Osteoblast (primary cell): ENCODE measurements at regions not wholly inside any gene's neighbourhood (a gene's known extent, or its start where the extent isn't known, plus 50 kb on each side); places are given as distances from the start of the nearest gene placed in this dataset.

Experiments used
- DNase-seq: peaks from one replicate; pipeline ENCODE4 v3.0.0; 2011; ENCODE audit warnings: low spot score, mixed read lengths; ENCODE audit not compliant: insufficient read length; ENCODE audit errors: missing footprints
- H2AFZ ChIP-seq: 2 replicates; pipeline ENCODE4 v1.6.0; 2011; ENCODE audit warnings: mild to moderate bottlenecking, low read length
- H3K27ac ChIP-seq: 2 replicates; pipeline ENCODE4 v1.5.1; 2011; ENCODE audit warnings: mild to moderate bottlenecking, low read depth, low read length, moderate library complexity
- H3K27me3 ChIP-seq: 2 replicates; pipeline ENCODE4 v1.6.0; 2012; ENCODE audit warnings: mild to moderate bottlenecking, control low read depth, inconsistent platforms, low read length, moderate library complexity; ENCODE audit not compliant: insufficient read depth
- H3K36me3 ChIP-seq: 2 replicates; pipeline ENCODE4 v1.5.1; 2011; ENCODE audit warnings: mild to moderate bottlenecking, low read length, control low read depth, moderate library complexity; ENCODE audit not compliant: insufficient read depth
- H3K4me1 ChIP-seq: 2 replicates; pipeline ENCODE4 v1.5.1; 2011; ENCODE audit warnings: mild to moderate bottlenecking, low read length, control low read depth, moderate library complexity; ENCODE audit not compliant: insufficient read depth
- H3K4me2 ChIP-seq: 2 replicates; pipeline ENCODE4 v1.6.0; 2011; ENCODE audit warnings: mild to moderate bottlenecking, low read length; ENCODE audit not compliant: insufficient read depth
- H3K4me3 ChIP-seq: fragments of 200-600 bp; sonication (generic); 3 replicates; pipeline ENCODE4 v1.5.1; 2012; ENCODE audit warnings: mild to moderate bottlenecking, low read length, inconsistent platforms; ENCODE audit not compliant: insufficient read depth
- H3K79me2 ChIP-seq: 2 replicates; pipeline ENCODE4 v1.6.0; 2012; ENCODE audit warnings: mild to moderate bottlenecking, low read length, control low read depth, inconsistent platforms; ENCODE audit not compliant: insufficient read depth
- H3K9me3 ChIP-seq: 2 replicates; pipeline ENCODE4 v1.5.1; 2011; ENCODE audit warnings: low read depth, low read length, control low read depth
- H4K20me1 ChIP-seq: 2 replicates; pipeline ENCODE4 v1.6.0; 2012; ENCODE audit warnings: mild to moderate bottlenecking, low read length, control low read depth; ENCODE audit not compliant: insufficient read depth
- TF ChIP-seq, protein P1 (sequence below): IDR thresholded peaks from 2 replicates; pipeline ENCODE4 v1.5.1; 2011; ENCODE audit warnings: mild to moderate bottlenecking, low read depth, low read length, moderate library complexity; ENCODE audit errors: extremely low read depth

GRCh38 chrX:39318506-39319343, 517.5 kb downstream of the MID1IP1 start:
- H3K27ac ChIP-seq = no peak overlapping the region
- DNase-seq = no peak
- peaks cover 49% of the 10 kb centered on the region for H3K27me3 ChIP-seq
- no peaks in the 10 kb centered on the region for H3K4me1 ChIP-seq
- no peak overlapping the region for H2AFZ ChIP-seq
- H3K4me3 ChIP-seq = no peak overlapping the region
- H3K36me3 ChIP-seq = no peaks in the 10 kb centered on the region
- H4K20me1 ChIP-seq = no peaks in the 10 kb centered on the region
- TF ChIP-seq, protein P1, sequence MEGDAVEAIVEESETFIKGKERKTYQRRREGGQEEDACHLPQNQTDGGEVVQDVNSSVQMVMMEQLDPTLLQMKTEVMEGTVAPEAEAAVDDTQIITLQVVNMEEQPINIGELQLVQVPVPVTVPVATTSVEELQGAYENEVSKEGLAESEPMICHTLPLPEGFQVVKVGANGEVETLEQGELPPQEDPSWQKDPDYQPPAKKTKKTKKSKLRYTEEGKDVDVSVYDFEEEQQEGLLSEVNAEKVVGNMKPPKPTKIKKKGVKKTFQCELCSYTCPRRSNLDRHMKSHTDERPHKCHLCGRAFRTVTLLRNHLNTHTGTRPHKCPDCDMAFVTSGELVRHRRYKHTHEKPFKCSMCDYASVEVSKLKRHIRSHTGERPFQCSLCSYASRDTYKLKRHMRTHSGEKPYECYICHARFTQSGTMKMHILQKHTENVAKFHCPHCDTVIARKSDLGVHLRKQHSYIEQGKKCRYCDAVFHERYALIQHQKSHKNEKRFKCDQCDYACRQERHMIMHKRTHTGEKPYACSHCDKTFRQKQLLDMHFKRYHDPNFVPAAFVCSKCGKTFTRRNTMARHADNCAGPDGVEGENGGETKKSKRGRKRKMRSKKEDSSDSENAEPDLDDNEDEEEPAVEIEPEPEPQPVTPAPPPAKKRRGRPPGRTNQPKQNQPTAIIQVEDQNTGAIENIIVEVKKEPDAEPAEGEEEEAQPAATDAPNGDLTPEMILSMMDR = no peak
- no peaks in the 10 kb centered on the region for H3K9me3 ChIP-seq
- no peak overlapping the region for H3K4me2 ChIP-seq
- no peaks in the 10 kb centered on the region for H3K79me2 ChIP-seq

- Histone ChIP-seq H2AFZ (no peak overlapping the region), H3K9me3 (no peaks in the 10 kb centered on the region), H3K4me2 (no peak overlapping the region), H3K79me2 (no peaks in the 10 kb centered on the region), H4K20me1 (no peaks in the 10 kb centered on the region), H3K4me3 (no peak overlapping the region), H3K4me1 (no peaks in the 10 kb centered on the region), H3K36me3 (no peaks in the 10 kb centered on the region), H3K27me3 (peaks cover 39% of the 10 kb centered on the region), H3K27ac (no peak overlapping the region)
- TF ChIP-seq, protein P1 = no peak
- no peak for DNase-seq
Measured at GRCh38 chrX:39320165-39320564, 518.9 kb downstream of the MID1IP1 start.

GRCh38 chrX:39322496-39322895, 521.2 kb downstream of the MID1IP1 start:
- Histone ChIP-seq H3K27ac (no peak overlapping the region), H3K4me3 (no peak overlapping the region), H3K27me3 (peaks cover 38% of the 10 kb centered on the region), H3K4me1 (no peaks in the 10 kb centered on the region), H4K20me1 (no peaks in the 10 kb centered on the region), H3K36me3 (no peaks in the 10 kb centered on the region), H3K9me3 (no peaks in the 10 kb centered on the region), H3K4me2 (no peak overlapping the region), H3K79me2 (no peaks in the 10 kb centered on the region), H2AFZ (no peak overlapping the region)
- DNase-seq = no peak
- TF ChIP-seq, protein P1 = no peak

DNA sequence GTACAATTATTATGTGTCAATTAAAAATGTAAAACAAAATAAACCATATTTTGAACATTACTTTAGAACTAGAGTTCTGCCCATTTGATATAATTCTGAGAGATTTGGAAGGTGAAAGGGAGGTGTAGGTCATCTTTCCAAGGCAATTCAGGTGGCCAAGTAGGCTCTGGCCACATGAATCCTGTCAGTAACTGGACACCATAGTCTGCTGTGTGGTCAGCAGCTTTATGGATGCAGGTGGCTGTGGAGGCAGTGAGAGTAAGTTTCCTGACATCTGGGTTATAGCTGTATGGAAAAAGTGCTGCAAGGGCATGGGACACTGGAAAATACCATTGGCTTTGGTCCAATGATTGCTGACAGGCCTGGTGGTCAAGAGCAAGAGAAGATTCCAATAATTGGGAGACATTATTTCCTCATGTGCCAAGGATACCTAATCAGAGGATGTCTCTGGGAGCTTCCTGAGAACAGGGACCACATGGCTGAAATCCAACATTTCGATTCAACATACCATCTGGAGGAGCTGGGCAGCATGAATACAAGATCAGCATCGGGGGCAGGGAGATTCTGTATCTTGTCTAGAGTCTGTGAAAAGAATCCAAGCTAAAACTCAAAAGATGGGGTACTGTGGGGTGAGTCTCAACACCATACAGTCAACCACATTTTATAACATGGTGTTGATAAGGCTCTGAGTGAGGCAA, 523.1 kb downstream of the MID1IP1 start:
- Histone ChIP-seq H3K4me3 (no peak overlapping the region), H3K27me3 (peaks cover 47% of the 10 kb centered on the region), H3K79me2 (no peaks in the 10 kb centered on the region), H3K9me3 (no peaks in the 10 kb centered on the region), H3K4me2 (no peak overlapping the region), H3K36me3 (no peaks in the 10 kb centered on the region), H2AFZ (no peak overlapping the region), H3K4me1 (no peaks in the 10 kb centered on the region), H3K27ac (no peak overlapping the region), H4K20me1 (no peaks in the 10 kb centered on the region)
- TF ChIP-seq, protein P1 = no peak
- no peak for DNase-seq
